Suprapubic skin (tissue), 4 donors: ENCODE measurements at regions not wholly inside any gene's neighbourhood (a gene's known extent, or its start where the extent isn't known, plus 50 kb on each side); places are given as distances from the start of the nearest gene placed in this dataset.

Source experiments
- DNase-seq, 2 donors: peaks; one replicate each; pipeline ENCODE4 v3.0.0-alpha.2; 2019; ENCODE audit warnings: low spot score in 2 of 2
- H3K27ac ChIP-seq: fragments of 200-600 bp; sonication (generic); one replicate; pipeline ENCODE4 v1.5.1; 2019
- H3K27me3 ChIP-seq: fragments of 200-600 bp; sonication (generic); one replicate; pipeline ENCODE4 v1.5.1; 2019
- H3K36me3 ChIP-seq: fragments of 200-600 bp; sonication (generic); one replicate; pipeline ENCODE4 v1.5.1; 2019
- H3K4me1 ChIP-seq: fragments of 200-600 bp; sonication (generic); one replicate; pipeline ENCODE4 v1.5.1; 2019
- H3K4me3 ChIP-seq: fragments of 200-600 bp; sonication (generic); one replicate; pipeline ENCODE4 v1.5.1; 2019; ENCODE audit warnings: mild to moderate bottlenecking
- H3K9me3 ChIP-seq: fragments of 200-600 bp; sonication (generic); one replicate; pipeline ENCODE4 v1.5.1; 2019
- EP300 ChIP-seq: sonication (generic); formaldehyde crosslinking; IDR thresholded peaks from one replicate; pipeline ENCODE4 v1.6.1; 2017; ENCODE audit warnings: antibody characterized with exemption
- POLR2A ChIP-seq, 2 donors: fragments of 450-650 bp; IDR thresholded peaks; one replicate each; pipeline ENCODE4 v1.6.1; 2017; ENCODE audit warnings: antibody characterized with exemption in 2 of 2, mild to moderate bottlenecking in 2 of 2, moderate library complexity in 2 of 2
- POLR2AphosphoS5 ChIP-seq, 3 donors: sonication (generic); formaldehyde crosslinking; IDR thresholded peaks; one replicate each; pipeline ENCODE4 v1.6.1; 2017; ENCODE audit warnings: antibody characterized with exemption in 3 of 3
- WGBS: methylation state at CpG from one replicate; pipeline ENCODE4 v1.1.5; 2018; 5-methylcytosine and 5-hydroxymethylcytosine counted together
- TF ChIP-seq, protein P1 (sequence below), 2 donors: fragments of 200-600 bp in 1 of 2; fragments of 450-650 bp in 1 of 2; sonication (generic) in 1 of 2; IDR thresholded peaks; one replicate each; pipeline ENCODE4 v1.5.1; 2016 to 2019; ENCODE audit warnings: antibody characterized with exemption in 2 of 2, mild to moderate bottlenecking in 1 of 2, moderate library complexity in 1 of 2

DNA sequence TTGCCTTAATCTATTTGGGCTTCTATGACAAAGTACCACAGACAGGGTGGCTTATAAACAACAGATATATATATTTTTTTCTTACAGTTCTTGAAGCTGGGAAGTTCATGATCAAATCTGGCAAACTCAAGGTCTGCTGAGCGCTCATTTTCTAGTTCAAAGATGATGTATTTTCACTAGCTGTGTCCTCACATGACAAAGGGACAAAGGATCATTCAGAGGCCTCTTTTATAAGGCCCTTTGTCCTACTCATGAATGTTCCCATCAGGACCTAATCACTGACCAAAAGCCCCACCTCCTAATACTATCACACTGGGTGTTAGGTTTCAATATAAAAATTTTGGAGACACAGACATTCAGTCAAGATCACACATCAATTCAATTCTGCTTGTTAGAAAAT, 2025.2 kb downstream of the PCDH7 start:
- Histone ChIP-seq H3K27me3 (no peaks in the 10 kb centered on the region), H3K4me1 (no peaks in the 10 kb centered on the region), H3K4me3 (no peak overlapping the region), H3K9me3 (no peaks in the 10 kb centered on the region), H3K36me3 (no peaks in the 10 kb centered on the region), H3K27ac (no peak overlapping the region)
- DNase-seq = no peak
- no peak for TF ChIP-seq EP300
- TF ChIP-seq, protein P1, sequence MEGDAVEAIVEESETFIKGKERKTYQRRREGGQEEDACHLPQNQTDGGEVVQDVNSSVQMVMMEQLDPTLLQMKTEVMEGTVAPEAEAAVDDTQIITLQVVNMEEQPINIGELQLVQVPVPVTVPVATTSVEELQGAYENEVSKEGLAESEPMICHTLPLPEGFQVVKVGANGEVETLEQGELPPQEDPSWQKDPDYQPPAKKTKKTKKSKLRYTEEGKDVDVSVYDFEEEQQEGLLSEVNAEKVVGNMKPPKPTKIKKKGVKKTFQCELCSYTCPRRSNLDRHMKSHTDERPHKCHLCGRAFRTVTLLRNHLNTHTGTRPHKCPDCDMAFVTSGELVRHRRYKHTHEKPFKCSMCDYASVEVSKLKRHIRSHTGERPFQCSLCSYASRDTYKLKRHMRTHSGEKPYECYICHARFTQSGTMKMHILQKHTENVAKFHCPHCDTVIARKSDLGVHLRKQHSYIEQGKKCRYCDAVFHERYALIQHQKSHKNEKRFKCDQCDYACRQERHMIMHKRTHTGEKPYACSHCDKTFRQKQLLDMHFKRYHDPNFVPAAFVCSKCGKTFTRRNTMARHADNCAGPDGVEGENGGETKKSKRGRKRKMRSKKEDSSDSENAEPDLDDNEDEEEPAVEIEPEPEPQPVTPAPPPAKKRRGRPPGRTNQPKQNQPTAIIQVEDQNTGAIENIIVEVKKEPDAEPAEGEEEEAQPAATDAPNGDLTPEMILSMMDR (IDR thresholded peaks at IDR 0.05) = no peak
- no peak for TF ChIP-seq POLR2A (IDR thresholded peaks at IDR 0.05)
- TF ChIP-seq POLR2AphosphoS5 (IDR thresholded peaks at IDR 0.05) = no peak
- WGBS = 89% methylated on average over 1 of the region's 1 CpG

GRCh38 chr4:32748061-32748460, 2027.9 kb downstream of the PCDH7 start:
- Histone ChIP-seq H3K4me3 (no peak overlapping the region), H3K27ac (no peak overlapping the region), H3K36me3 (no peaks in the 10 kb centered on the region), H3K9me3 (no peaks in the 10 kb centered on the region), H3K27me3 (no peaks in the 10 kb centered on the region), H3K4me1 (no peaks in the 10 kb centered on the region)
- TF ChIP-seq EP300 (no peak), POLR2AphosphoS5 (IDR thresholded peaks at IDR 0.05) (no peak), POLR2A (IDR thresholded peaks at IDR 0.05) (no peak)
- TF ChIP-seq, protein P1 (IDR thresholded peaks at IDR 0.05) = no peak
- peak in 1 of 2 donors; percentile 29 for DNase-seq
- WGBS = 92% methylated on average over 13 of the region's 13 CpGs

GRCh38 chr4:32748498-32748897, 2028.3 kb downstream of the PCDH7 start:
- Histone ChIP-seq H3K9me3 (no peaks in the 10 kb centered on the region), H3K4me1 (no peaks in the 10 kb centered on the region), H3K27ac (no peak overlapping the region), H3K27me3 (no peaks in the 10 kb centered on the region), H3K4me3 (no peak overlapping the region), H3K36me3 (no peaks in the 10 kb centered on the region)
- no peak for DNase-seq
- TF ChIP-seq EP300 = no peak
- TF ChIP-seq, protein P1 (IDR thresholded peaks at IDR 0.05) = no peak
- no peak for TF ChIP-seq POLR2AphosphoS5 (IDR thresholded peaks at IDR 0.05)
- no peak for TF ChIP-seq POLR2A (IDR thresholded peaks at IDR 0.05)
- 91% methylated on average over 9 of the region's 9 CpGs for WGBS

- Histone ChIP-seq H3K27me3 (no peaks in the 10 kb centered on the region), H3K4me1 (no peaks in the 10 kb centered on the region), H3K4me3 (no peak overlapping the region), H3K36me3 (no peaks in the 10 kb centered on the region), H3K9me3 (peaks cover 5% of the 10 kb centered on the region), H3K27ac (no peak overlapping the region)
- TF ChIP-seq EP300 (no peak), POLR2AphosphoS5 (IDR thresholded peaks at IDR 0.05) (no peak), POLR2A (IDR thresholded peaks at IDR 0.05) (no peak)
- TF ChIP-seq, protein P1 (IDR thresholded peaks at IDR 0.05) = no peak
- DNase-seq = no peak
- 74% methylated on average over 4 of the region's 4 CpGs for WGBS
Observed at GRCh38 chr4:32752962-32753361, 2032.8 kb downstream of the PCDH7 start.

GRCh38 chr4:32768664-32769389, 2048.7 kb downstream of the PCDH7 start:
- WGBS = 91% methylated on average over 2 of the region's 2 CpGs
- H3K27me3 ChIP-seq = no peaks in the 10 kb centered on the region
- no peak for TF ChIP-seq POLR2A (IDR thresholded peaks at IDR 0.05)
- no peak for TF ChIP-seq EP300
- TF ChIP-seq, protein P1 (IDR thresholded peaks at IDR 0.05) = no peak
- TF ChIP-seq POLR2AphosphoS5 (IDR thresholded peaks at IDR 0.05) = no peak
- H3K4me3 ChIP-seq = no peak overlapping the region
- H3K4me1 ChIP-seq = no peaks in the 10 kb centered on the region
- H3K36me3 ChIP-seq = no peaks in the 10 kb centered on the region
- no peaks in the 10 kb centered on the region for H3K9me3 ChIP-seq
- no peak for DNase-seq
- no peak overlapping the region for H3K27ac ChIP-seq
